SK-N-SH (cell line): ENCODE measurements at regions not wholly inside any gene's neighbourhood (a gene's known extent, or its start where the extent isn't known, plus 50 kb on each side); places are given as distances from the start of the nearest gene placed in this dataset.

Experiments
- CTCF ChIA-PET: fragments of 300-600, 350-600 bp; formaldehyde crosslinking; extraction: SDS; loops from one replicate; lab custom pipeline; 2021; lab: Yijun Ruan, JAX
- POLR2A ChIA-PET: fragments of 350-600 bp; sonication (Branson Sonifier 250); formaldehyde crosslinking; extraction: SDS; loops from one replicate; lab custom pipeline; 2020; ENCODE audit warnings: antibody characterized with exemption, inconsistent platforms; lab: Yijun Ruan, JAX
- DNase-seq: peaks from one replicate; pipeline ENCODE4 v3.0.0; 2012
- H2AFZ ChIP-seq: fragments of 200-600 bp; sonication (generic); 2 replicates; pipeline ENCODE4 v1.8.1; 2016; ENCODE audit warnings: antibody characterized with exemption, mild to moderate bottlenecking, low read depth
- H3F3A ChIP-seq: fragments of 200-600 bp; sonication (generic); replicated peaks from 2 replicates; pipeline ENCODE3; 2016; ENCODE audit warnings: antibody characterized with exemption, mild to moderate bottlenecking; ENCODE audit not compliant: insufficient read depth
- H3K27ac ChIP-seq, 2 experiments: fragments of 200-500 bp in 1 of 2; fragments of 200-600 bp in 1 of 2; sonication (Bioruptor generic) in 1 of 2; sonication (generic), shearing (Covaris generic) in 1 of 2; 2 replicates each; pipeline versions ENCODE4 v1.5.1 to v1.6.1; 2014 to 2016; ENCODE audit warnings: low read depth in 2 of 2, inconsistent platforms in 1 of 2, low read length in 1 of 2, mild to moderate bottlenecking in 1 of 2, mixed read lengths in 1 of 2
- H3K27me3 ChIP-seq: fragments of 200-600 bp; sonication (generic), shearing (Covaris generic); 2 replicates; pipeline ENCODE4 v1.6.1; 2016; ENCODE audit warnings: mixed run types; ENCODE audit not compliant: insufficient read depth
- H3K36me3 ChIP-seq, 2 experiments: fragments of 200-500 bp in 1 of 2; fragments of 200-600 bp in 1 of 2; sonication (Bioruptor generic) in 1 of 2; sonication (generic) in 1 of 2; replicated peaks in 1 of 2; 2 replicates each; pipeline versions ENCODE3 to v1.5.1; 2014 to 2016; ENCODE audit warnings: low read length in 1 of 2, mild to moderate bottlenecking in 1 of 2; ENCODE audit not compliant: insufficient read depth in 2 of 2, control insufficient read depth in 1 of 2
- H3K4me1 ChIP-seq, 2 experiments: fragments of 200-500 bp in 1 of 2; fragments of 200-600 bp in 1 of 2; sonication (Bioruptor generic) in 1 of 2; sonication (generic), shearing (Covaris generic) in 1 of 2; 2 replicates each; pipeline versions ENCODE4 v1.5.1 to v1.6.1; 2014 to 2016; ENCODE audit warnings: low read depth in 1 of 2, low read length in 1 of 2, mixed run types in 1 of 2; ENCODE audit not compliant: insufficient read depth in 2 of 2, control insufficient read depth in 1 of 2
- H3K4me2 ChIP-seq: fragments of 200-600 bp; sonication (generic), shearing (Covaris generic); 2 replicates; pipeline ENCODE4 v1.6.1; 2017; ENCODE audit warnings: mixed run types
- H3K4me3 ChIP-seq, 2 experiments: fragments of 200-500 bp in 1 of 2; fragments of 200-600 bp in 1 of 2; sonication (Bioruptor generic) in 1 of 2; sonication (generic), shearing (Covaris generic) in 1 of 2; 2 replicates each; pipeline versions ENCODE4 v1.5.1 to v1.8.1; 2014 to 2016; ENCODE audit warnings: low read depth in 2 of 2, inconsistent platforms in 1 of 2, low read length in 1 of 2, mild to moderate bottlenecking in 1 of 2, mixed read lengths in 1 of 2, moderate library complexity in 1 of 2
- H3K79me2 ChIP-seq: fragments of 200-600 bp; sonication (generic); 2 replicates; pipeline ENCODE4 v1.8.1; 2017; ENCODE audit warnings: mild to moderate bottlenecking; ENCODE audit not compliant: insufficient read depth
- H3K9ac ChIP-seq: fragments of 200-600 bp; sonication (generic); 2 replicates; pipeline ENCODE4 v1.6.1; 2017; ENCODE audit warnings: mixed run types
- H3K9me2 ChIP-seq: fragments of 200-600 bp; sonication (generic); 2 replicates; pipeline ENCODE4 v1.6.1; 2017; ENCODE audit warnings: mixed run types
- H3K9me3 ChIP-seq: fragments of 200-600 bp; sonication (generic); 2 replicates; pipeline ENCODE4 v1.6.1; 2017; ENCODE audit warnings: mixed run types, mild to moderate bottlenecking, moderate library complexity
- H4K20me1 ChIP-seq: fragments of 200-600 bp; sonication (generic); 2 replicates; pipeline ENCODE4 v1.6.1; 2017; ENCODE audit warnings: mild to moderate bottlenecking, mixed run types; ENCODE audit not compliant: insufficient read depth
- FOSL2 ChIP-seq: IDR thresholded peaks from 2 replicates; pipeline ENCODE4 v1.4.0; 2012; ENCODE audit warnings: low read depth, mild to moderate bottlenecking, moderate library complexity, borderline replicate concordance
- FOXJ3 ChIP-seq: sonication (generic); formaldehyde crosslinking; IDR thresholded peaks from 2 replicates; pipeline ENCODE4 v1.5.1; 2020; ENCODE audit warnings: mild to moderate bottlenecking, missing genetic modification reagents
- FOXM1 ChIP-seq: IDR thresholded peaks from 2 replicates; pipeline ENCODE4 v1.4.0; 2012; ENCODE audit warnings: low read depth, mild to moderate bottlenecking
- GATA2 ChIP-seq: sonication (generic); formaldehyde crosslinking; IDR thresholded peaks from 2 replicates; pipeline ENCODE4 v1.5.0; 2020; ENCODE audit warnings: mild to moderate bottlenecking, missing genetic modification reagents
- IRF3 ChIP-seq: fragments of 150-350 bp; IDR thresholded peaks from 2 replicates; pipeline ENCODE4 v1.6.1; 2016; ENCODE audit warnings: mild to moderate bottlenecking, low read depth, low read length
- MXI1 ChIP-seq: IDR thresholded peaks from 2 replicates; pipeline ENCODE4 v1.6.1; 2012; ENCODE audit warnings: mild to moderate bottlenecking, low read depth, low read length, improper control_type of control experiment
- PBX3 ChIP-seq: IDR thresholded peaks from 2 replicates; pipeline ENCODE4; 2012
- POLR2AphosphoS5 ChIP-seq: IDR thresholded peaks from 2 replicates; pipeline ENCODE4 v1.6.1; 2012; ENCODE audit warnings: low read depth, low read length
- RAD21 ChIP-seq: IDR thresholded peaks from 2 replicates; pipeline ENCODE4 v1.6.1; 2012; ENCODE audit warnings: mild to moderate bottlenecking, low read length
- RCOR1 ChIP-seq: fragments of 150-350 bp; IDR thresholded peaks from 2 replicates; pipeline ENCODE4 v1.6.1; 2017; ENCODE audit warnings: antibody characterized with exemption, low read length
- REST ChIP-seq: IDR thresholded peaks from 2 replicates; pipeline ENCODE4 v1.6.1; 2012; ENCODE audit warnings: mild to moderate bottlenecking, low read depth, low read length, moderate library complexity
- SMC3 ChIP-seq: IDR thresholded peaks from 2 replicates; pipeline ENCODE4 v1.6.1; 2012; ENCODE audit warnings: low read depth, low read length, improper control_type of control experiment
- USF1 ChIP-seq: IDR thresholded peaks from 2 replicates; pipeline ENCODE4 v1.4.0; 2012; ENCODE audit warnings: low read depth, borderline replicate concordance
- USF2 ChIP-seq: fragments of 150-350 bp; IDR thresholded peaks from 2 replicates; pipeline ENCODE4 v1.6.1; 2017; ENCODE audit warnings: antibody characterized with exemption, low read length, low read depth, borderline replicate concordance
- ZBTB33 ChIP-seq: IDR thresholded peaks from 2 replicates; pipeline ENCODE4 v1.4.0; 2012; ENCODE audit warnings: low read depth, borderline replicate concordance
- WGBS: methylation state at CpG from one replicate; pipeline ENCODE4 v1.1.6; 2017; ENCODE audit warnings: low lambda C conversion rate; 5-methylcytosine and 5-hydroxymethylcytosine counted together

- TF ChIP-seq REST (no peak), RCOR1 (no peak)
Observed at GRCh38 chr14:38931969-38932652, 170.9 kb downstream of the SEC23A start (continued).

GRCh38 chr14:38930898-38931297 lies 172.1 kb downstream of the SEC23A start:
- ChIA-PET POLR2A (no interaction called here), CTCF (no interaction called here)
- Histone ChIP-seq H2AFZ (no peak overlapping the region), H3K27ac (no peak overlapping the region), H3K9ac (no peak overlapping the region), H3K4me3 (no peak overlapping the region), H3K27me3 (no peaks in the 10 kb centered on the region), H3K36me3 (no peaks in the 10 kb centered on the region), H3K4me2 (no peak overlapping the region), H3K9me2 (no peaks in the 10 kb centered on the region), H4K20me1 (no peaks in the 10 kb centered on the region), H3K4me1 (no peaks in the 10 kb centered on the region), H3K9me3 (no peaks in the 10 kb centered on the region), H3F3A (no peaks in the 10 kb centered on the region), H3K79me2 (no peaks in the 10 kb centered on the region)
- no peak for DNase-seq
- TF ChIP-seq PBX3 (no peak), MXI1 (no peak), RAD21 (no peak), ZBTB33 (no peak), FOXJ3 (CRISPR knock-in tag) (no peak), SMC3 (no peak), FOXM1 (no peak), FOSL2 (no peak), USF1 (no peak), POLR2AphosphoS5 (no peak), USF2 (no peak), GATA2 (no peak), IRF3 (no peak)
- WGBS = 50% methylated on average over 1 of the region's 1 CpG
